HG03039 (cell line): ENCODE measurements at regions not wholly inside any gene's neighbourhood (a gene's known extent, or its start where the extent isn't known, plus 50 kb on each side); places are given as distances from the start of the nearest gene placed in this dataset.
"Not testable (repeated sequence)": the region's sequence is repeated elsewhere in the genome, so short reads cannot be mapped to it uniquely, and the experiment has no call there.

Experiments
- ATAC-seq: cut with Tn5 transposase; IDR thresholded peaks from one replicate; pipeline ENCODE4 v1.9.1; 2021; ENCODE audit warnings: mild to moderate bottlenecking, moderate library complexity; ENCODE audit not compliant: unreplicated experiment

DNA sequence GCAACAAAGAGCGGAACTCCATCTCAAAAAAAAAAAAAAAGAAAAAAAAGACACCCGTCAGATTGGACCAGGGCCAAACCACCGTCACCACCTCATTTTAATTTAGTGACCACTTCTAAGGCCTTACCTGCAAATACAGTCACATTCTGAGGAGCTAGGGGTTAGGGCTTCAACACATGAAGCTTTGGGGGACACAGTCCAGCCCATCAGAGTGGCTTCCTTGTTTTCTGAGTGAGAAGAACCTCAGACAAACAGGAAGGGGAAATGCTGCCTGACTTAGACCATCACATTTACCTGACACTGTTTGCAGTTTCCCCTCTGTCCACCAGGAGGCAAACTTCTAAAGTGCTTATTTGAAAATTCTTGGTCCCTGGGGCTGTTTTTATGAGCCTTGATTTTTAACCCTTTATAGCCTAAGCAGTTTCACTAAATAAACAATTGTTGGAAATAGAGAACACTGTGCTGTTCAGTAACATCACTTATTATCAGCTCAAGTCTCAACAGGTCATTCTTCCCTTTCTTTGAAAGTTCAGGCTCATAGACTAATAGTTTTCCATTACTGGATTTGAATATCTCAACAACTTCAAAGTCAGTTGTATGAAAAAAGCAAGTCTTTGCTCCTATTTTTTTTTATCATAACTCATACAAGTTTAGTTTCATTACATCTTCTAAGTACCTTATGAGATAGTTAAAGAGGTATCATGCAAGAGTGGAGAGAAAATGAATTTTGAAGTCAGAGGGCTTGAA lies 74.9 kb upstream of the WASF3 start:
- peak; percentile 53 for ATAC-seq

DNA sequence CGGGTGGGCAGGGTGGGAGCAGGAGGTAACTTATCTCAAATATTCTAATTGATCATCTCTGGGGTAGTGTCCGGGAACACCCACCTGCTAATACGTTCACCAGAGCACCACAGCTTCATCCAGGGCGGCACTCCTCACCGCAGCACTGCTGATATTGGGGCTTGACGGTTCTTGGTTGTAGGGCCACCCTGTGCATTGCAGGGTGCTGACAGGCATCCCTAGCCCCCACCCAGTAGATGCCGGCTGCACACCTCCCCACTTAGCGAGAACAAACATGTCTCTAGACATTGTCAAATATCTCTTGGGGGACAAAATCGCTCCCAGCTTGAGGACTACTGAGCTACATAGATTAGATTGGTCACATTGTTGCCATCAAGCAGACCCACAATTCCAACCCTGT lies 73.9 kb upstream of the WASF3 start:
- no peak for ATAC-seq

DNA sequence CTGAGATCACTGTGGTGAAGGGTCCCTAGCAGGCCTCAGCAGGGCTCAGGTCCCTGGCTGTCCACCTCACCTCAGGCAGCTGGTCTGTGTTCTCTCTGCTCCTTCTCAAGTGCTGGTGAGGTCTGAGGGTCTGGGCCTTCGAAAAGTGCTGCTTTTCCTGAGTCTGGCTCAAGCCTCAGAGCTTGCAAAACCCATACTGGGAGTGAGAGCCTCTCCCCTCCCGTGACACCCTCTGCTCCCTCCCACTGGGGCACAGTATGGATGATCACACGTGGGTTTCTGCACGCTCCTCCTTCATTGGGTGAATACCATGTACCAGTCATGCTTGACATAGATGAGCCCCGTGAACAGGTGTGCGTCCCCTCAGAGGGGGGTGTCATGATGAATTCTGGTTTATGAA lies 73.3 kb upstream of the WASF3 start:
- ATAC-seq = no peak

DNA sequence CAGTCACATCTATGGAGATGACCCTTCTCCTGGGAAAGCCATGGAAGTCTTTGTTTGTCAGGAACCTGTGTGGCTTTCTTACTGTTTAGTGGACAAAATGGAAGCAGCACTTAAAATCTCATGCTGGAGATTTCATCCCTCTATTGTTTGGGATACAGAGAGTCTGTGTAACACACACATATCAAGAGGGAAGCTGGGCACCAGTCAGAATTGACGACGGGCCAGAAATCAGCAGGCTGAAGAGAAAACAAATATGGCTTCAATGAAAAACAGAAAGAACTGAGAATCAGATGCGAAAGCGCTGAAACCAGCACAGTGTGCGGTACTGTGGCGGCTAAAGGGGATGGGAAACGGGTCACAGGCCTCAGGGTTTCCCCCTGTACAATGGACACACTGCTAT lies 72.2 kb upstream of the WASF3 start:
- ATAC-seq = no peak

DNA sequence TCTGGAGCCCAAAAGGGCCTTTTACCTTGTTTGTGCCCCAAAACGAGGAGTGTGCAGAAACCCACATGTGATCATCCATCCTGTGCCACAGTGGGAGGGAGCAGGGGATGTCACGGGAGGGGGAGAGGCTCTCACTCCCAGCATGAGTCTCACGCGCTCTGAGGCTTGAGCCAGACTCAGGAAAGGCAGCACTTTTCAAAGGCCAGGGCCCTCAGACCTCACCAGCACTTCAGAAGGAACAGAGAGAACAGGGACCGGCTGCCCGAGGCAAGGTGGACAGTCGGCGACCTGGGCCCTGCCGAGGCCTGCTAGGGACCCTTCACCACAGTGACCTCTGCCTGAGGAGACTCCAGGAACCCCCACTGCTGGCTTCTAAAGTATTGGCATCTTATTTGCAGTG lies 71.7 kb upstream of the WASF3 start:
- no peak for ATAC-seq

DNA sequence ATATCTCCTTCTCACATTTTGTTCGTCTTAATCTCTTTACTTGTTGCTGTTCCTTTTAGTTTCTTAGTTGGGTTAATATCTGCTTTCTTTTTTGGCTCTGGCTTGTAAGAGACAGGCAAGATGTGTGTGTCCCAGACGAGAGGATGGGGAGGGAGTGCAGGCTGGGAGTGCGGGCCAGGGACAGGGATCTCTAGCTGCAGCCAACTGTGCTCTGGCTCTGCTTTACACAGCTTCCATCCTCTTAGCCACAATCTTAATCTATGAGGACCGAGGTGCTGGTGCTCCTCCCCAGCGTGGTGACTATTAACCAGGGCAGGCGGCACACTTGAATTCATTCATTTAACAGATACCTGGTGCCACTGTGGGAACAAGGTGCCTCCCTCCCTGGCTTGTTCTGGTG lies 70.9 kb upstream of the WASF3 start:
- ATAC-seq = no peak

DNA sequence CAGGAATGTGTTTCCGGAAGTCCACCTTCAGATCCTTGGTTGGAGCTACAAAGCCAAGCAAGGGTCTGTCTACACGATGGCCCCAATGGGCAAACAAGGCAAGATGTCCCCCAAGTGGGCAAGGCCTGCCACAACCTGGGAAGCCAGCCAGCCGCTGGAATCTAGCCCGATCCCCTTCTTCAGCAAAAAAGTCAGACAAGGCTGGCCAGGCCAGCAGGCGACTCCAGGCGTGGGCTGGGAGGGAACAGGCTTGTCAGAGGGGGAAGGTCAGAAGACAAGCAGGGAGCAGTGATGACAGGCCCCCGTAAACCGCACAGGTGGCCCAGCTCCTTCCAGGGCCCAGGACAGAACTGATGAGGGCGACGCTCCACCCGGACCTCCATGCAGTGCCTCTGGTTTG lies 69.7 kb upstream of the WASF3 start:
- ATAC-seq = no peak

DNA sequence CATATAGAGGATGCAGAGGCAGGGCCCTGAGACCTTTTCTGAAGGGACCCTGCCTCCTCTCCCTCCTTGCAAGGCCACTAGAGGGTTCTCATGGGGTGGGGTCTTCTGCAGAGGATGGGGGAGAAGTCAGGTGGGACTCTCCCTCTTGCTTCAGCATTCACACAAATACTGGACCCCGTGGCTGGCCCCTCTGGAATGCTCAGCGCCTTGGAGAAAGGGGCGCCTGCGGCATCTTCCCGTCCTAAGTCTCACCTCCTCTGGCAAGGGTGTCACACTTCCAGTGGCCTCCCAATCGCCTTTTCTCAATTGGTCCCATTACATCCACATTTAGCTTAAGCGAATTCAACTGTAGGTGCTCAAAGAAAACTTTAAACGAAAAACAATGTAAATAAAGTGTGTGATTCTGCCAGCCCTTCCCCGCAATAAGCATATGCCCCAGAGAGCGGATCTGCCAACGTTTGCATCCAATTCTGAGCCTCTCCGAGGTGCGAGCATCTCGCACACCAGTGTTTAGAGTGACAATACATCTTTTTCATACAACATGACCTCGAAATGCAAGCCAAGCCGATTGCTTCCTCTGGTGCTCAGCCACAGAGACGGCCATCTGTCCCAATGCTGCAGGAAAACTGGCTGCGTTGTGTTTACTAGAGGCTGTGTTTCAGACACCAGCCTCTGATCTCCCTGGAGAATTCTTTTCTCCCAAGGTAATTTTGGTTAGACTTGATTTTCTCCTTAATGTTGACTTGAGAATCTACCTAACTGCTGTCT lies 69.1 kb upstream of the WASF3 start:
- ATAC-seq = no peak

DNA sequence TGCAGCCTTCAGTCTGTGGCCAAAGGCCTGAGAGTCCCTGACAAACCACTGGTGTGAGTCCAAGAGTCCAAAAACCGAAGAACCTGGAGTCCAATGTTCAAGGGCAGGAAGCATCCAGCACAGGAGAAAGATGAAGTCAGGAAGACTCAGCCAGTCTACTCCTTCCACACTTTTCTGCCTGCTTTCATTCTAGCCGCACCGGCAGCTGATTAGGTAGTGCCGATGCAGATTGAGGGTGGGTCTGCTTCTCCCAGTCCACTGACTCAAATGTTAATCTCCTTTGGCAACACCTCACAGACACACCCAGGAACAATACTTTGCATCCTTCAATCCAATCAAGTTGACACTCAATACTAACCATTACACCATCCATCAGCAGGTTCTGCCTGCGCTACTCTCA lies 65.2 kb upstream of the WASF3 start:
- ATAC-seq = not testable (repeated sequence)

DNA sequence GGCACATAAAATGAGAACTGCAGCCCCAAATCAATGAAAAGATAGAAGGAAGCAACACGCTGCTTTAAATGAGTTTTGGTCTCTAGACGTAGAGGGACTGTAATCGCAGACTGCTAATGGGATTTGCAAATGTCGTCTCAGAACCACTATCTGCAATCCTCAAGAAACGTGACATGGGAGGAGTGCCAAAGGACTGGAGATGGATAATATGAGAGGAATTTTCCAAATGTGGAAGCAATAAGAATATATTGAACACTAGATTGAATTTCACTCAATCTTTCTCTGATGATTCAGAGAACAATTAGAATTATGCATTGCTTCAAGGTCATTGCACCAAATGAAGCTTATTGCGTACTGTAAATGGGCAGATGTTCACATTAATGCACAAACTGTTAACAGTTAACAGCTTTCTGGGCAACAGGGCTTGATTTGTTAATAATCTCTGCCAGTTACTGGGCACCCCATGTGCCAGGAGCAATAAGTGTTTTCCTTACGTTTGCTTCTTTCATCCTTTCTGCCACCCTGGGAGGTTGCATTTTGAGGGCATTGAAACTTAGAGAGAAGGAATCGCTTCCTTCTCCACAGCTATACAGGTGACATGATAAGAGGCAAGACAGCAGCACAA lies 62.8 kb upstream of the WASF3 start:
- ATAC-seq = no peak

DNA sequence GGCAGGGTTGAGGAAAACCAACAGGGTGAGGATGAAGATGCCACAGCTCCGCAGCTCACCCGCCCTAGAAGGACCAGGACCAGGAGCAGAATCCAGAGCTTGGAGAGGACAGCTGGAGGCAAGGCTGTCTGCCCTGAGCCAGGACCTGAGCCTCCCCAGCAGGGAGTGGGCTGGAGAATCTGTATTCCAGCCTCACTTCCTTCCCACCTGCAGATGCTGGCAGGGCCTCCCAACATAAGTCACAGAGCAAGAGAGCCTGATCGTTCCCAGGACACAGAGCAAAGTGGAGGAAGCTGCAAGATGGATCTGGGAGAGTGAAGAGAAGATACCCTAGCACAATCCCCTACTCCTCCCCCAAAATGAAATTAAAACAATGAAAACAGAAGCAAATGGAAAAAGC lies 61.7 kb upstream of the WASF3 start:
- no peak for ATAC-seq

DNA sequence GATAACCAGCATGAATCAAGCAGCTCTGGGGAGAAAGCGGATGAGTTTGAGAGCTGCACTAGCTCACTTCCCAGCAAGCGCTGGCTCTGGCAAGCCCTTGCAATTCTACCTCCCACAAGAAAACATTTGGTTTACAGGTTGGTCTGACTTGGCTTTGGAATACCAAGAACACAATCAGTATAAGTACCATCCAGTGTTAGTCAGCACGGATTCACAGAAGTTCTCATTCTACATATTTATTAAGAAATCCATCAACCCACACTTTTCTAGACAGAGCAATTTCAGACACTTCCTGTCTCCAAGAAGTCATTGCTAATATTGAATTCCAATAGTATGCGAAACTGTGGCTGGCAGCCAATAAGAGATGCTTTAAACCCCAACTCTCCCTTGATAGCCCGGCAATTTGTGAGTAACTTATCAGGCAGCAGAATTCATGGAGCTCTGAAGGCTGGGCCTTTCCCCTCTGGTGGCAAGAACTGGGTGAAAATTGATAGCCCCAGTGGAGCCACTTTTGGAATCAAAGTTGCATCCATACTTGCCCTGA lies 59.4 kb upstream of the WASF3 start:
- no peak for ATAC-seq

DNA sequence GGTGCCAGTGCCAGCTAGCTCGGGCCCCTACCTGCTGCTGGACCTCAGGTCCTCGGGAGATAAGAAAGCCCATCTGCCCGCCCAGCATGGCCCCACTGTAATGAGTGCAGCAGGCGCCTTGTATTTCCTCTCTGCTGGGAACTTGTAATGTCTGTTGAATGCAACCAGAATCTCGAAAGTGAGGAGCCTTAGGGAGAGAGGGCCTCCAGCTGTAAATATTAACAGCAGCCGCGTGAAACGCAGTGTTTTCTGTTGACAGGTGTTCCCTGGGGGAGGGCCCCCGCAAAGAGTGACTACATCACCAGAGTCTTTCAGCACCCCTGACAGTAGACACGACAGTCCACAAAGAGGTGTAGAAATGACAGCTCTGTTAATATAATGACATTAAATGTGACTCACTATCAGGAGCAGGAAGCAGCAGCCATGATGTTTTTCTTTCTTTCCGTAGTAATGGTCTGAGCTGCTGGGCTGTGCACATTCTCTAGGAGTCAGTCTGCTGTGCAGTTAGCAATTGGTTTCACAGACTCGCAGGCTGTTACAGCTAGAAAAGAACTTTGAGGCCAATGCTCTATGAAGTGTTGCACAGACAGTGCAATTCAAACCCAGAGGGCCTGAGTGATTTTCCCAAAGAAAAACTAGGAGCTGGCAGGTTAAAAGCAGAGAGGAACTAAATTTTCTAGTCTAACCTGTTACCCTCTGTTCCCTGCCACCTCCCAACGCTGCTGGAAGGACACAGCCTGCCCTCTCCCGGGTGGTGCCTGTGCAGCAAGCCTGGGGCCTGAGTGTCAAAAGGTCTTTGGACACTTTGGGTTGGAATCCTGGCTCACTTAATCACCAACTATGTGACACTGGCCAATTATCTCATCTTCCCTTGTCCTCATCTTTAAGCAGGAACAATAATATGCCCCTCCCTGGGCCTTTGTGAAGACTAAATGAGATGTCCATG lies 58.6 kb upstream of the WASF3 start:
- no peak for ATAC-seq

DNA sequence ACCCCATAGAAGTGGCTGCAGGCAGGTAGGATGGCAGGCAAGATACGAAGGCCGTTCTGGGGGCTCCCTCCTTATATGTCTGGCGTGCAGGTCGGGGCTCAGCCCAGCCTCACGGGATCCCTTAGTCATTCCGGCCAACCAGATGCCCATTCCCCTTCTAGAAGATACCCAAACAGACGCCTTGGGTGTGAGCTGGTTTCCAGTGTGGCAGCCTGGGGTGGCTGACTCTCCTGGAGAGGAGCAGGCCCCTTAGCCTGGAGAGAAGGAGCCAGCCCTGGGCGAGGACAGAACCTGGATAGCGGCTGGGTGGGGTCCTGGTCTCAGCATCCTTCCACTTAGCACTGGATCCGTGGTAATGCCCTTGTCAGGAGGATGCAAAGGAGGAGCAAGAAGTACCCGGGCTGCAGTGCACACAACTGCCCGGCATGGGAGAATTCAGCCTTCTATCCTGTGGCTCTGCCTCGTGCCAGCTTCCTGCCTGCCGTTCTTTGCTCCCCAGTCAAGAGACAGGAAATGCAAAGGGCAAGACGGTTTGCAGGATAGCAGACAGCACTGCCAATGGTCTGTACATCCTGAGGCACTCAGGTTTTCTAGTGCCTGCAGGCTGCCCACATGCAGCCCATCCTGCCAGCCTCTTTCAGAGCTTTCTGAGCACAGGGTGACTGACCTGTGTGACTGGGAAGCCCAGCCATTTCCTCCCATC lies 56.7 kb upstream of the WASF3 start:
- no peak for ATAC-seq

DNA sequence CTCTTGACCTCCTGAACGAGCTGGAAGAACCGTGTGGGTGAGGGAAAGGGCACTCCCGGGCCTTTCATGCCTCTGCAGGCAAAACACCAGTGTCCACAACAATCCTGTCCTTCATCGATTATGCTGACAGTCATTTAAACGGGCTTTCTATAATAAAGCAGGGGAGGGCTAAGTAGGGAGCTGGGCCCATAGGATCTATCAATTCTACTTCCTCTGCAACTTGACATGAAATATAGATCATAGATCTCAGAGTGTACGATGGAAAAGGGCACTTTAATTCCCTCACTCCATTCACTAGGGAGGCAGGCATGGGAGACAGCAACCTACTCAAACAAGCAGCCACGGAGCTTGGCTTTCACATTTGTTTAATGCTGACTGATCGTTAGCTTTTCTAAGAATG lies 55.8 kb upstream of the WASF3 start:
- ATAC-seq = no peak

DNA sequence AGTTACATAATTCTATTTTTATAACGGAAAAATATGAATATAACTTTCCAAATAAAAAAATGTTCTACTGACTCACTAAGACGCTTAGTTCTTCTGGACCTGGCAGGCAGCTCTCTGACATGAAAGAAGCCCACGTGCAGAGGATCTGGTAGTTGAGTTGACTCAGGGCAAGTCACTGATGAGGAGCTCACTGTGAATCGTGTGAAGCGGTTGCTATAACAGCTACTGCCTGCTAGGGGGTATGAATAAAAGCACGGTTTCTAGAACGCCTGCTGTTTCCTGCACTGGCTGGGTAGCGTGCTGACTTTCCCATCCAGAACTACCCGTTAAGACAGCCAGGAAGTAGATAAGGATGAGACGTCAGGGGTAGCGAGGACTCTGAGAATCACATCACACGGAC lies 54.7 kb upstream of the WASF3 start:
- ATAC-seq = no peak

DNA sequence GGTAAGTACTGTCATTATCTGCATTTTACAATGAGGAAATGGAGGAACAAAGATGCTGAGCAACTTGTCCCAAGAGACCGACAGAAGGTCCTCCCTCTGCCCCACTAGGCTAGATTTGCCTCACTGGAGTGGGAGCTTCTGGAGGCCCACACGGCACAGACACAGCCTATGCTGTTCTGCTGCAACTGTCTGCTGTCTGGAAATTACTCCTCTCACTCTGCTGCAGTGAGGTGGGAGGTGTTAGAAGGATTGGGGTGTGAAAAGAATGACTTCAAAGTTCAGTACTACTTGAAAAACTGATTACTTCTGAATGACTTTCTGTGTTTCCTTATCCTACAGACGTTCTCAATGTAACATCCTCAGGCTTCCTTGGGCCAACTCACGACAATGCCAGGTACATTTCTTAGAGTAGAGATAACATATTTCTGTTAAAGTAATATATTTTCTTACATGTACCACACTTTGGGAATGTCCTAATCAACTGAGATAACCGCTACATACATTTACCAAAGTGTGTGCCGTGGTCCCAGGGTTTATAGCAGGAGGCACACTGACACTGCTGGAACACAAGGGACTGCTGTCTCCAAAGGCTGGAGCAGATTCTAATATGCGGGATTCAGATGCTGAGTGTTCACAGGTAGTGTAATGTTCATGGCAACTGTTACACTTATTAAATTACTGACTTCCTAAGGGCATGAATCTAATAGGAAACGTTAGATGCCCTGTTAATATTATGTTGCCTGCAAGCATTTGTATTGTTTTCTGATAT lies 53.5 kb upstream of the WASF3 start:
- no peak for ATAC-seq
